ENCODE measurements at regions not wholly inside any gene's neighbourhood (a gene's known extent, or its start where the extent isn't known, plus 50 kb on each side); places are given as distances from the start of the nearest gene placed in this dataset.

- Histone ChIP-seq H3K4me1 (ENCODE audit: control insufficient read depth in 2 of 2, insufficient read depth in 2 of 2, low read length in 2 of 2) (no peaks in the 10 kb centered on the region), H3K36me3 (ENCODE audit: control insufficient read depth in 2 of 2, insufficient read depth in 2 of 2, low read length in 1 of 2) (no peaks in the 10 kb centered on the region), H3K27me3 (ENCODE audit: control insufficient read depth in 2 of 2, insufficient read depth in 1 of 2, low read length in 1 of 2) (no peaks in the 10 kb centered on the region), H3K9me3 (ENCODE audit: control insufficient read depth in 2 of 2, insufficient read depth in 1 of 2, low read length in 1 of 2) (no peaks in the 10 kb centered on the region), H3K4me3 (ENCODE audit: low read length in 2 of 2) (no peak overlapping the region), H3K27ac (ENCODE audit: low read depth in 1 of 2, low read length in 1 of 2) (no peak overlapping the region)
- no peak for DNase-seq (ENCODE audit: low read depth in 6 of 9, low spot score in 9 of 9)
- WGBS, result 67% methylated on average over 4 of the region's 4 CpGs
Observed at GRCh38 chr5:92780057-92780456, 801.0 kb downstream of the NR2F1-AS1 start.

GRCh38 chr5:92779536-92779935, 801.5 kb downstream of the NR2F1-AS1 start:
- H3K27me3 ChIP-seq (ENCODE audit: control insufficient read depth in 2 of 2, insufficient read depth in 1 of 2, low read length in 1 of 2), result no peaks in the 10 kb centered on the region
- DNase-seq (ENCODE audit: low read depth in 6 of 9, low spot score in 9 of 9), result no peak
- no peaks in the 10 kb centered on the region for H3K36me3 ChIP-seq (ENCODE audit: control insufficient read depth in 2 of 2, insufficient read depth in 2 of 2, low read length in 1 of 2)
- H3K27ac ChIP-seq (ENCODE audit: low read depth in 1 of 2, low read length in 1 of 2), result no peak overlapping the region
- no peak overlapping the region for H3K4me3 ChIP-seq (ENCODE audit: low read length in 2 of 2)
- H3K4me1 ChIP-seq (ENCODE audit: control insufficient read depth in 2 of 2, insufficient read depth in 2 of 2, low read length in 2 of 2), result no peaks in the 10 kb centered on the region
- no peaks in the 10 kb centered on the region for H3K9me3 ChIP-seq (ENCODE audit: control insufficient read depth in 2 of 2, insufficient read depth in 1 of 2, low read length in 1 of 2)

- H3K4me3 ChIP-seq (ENCODE audit: low read length in 2 of 2), result no peak overlapping the region
- DNase-seq (ENCODE audit: low read depth in 6 of 9, low spot score in 9 of 9), result no peak
- H3K4me1 ChIP-seq (ENCODE audit: control insufficient read depth in 2 of 2, insufficient read depth in 2 of 2, low read length in 2 of 2), result no peaks in the 10 kb centered on the region
- H3K9me3 ChIP-seq (ENCODE audit: control insufficient read depth in 2 of 2, insufficient read depth in 1 of 2, low read length in 1 of 2), result no peaks in the 10 kb centered on the region
- WGBS, result 91% methylated on average over 3 of the region's 3 CpGs
- H3K27ac ChIP-seq (ENCODE audit: low read depth in 1 of 2, low read length in 1 of 2), result no peak overlapping the region
- no peaks in the 10 kb centered on the region for H3K36me3 ChIP-seq (ENCODE audit: control insufficient read depth in 2 of 2, insufficient read depth in 2 of 2, low read length in 1 of 2)
- H3K27me3 ChIP-seq (ENCODE audit: control insufficient read depth in 2 of 2, insufficient read depth in 1 of 2, low read length in 1 of 2), result no peaks in the 10 kb centered on the region
Observed at GRCh38 chr5:92778261-92778660, 802.8 kb downstream of the NR2F1-AS1 start.

- no peaks in the 10 kb centered on the region for H3K36me3 ChIP-seq (ENCODE audit: control insufficient read depth in 2 of 2, insufficient read depth in 2 of 2, low read length in 1 of 2)
- no peak for DNase-seq (ENCODE audit: low read depth in 6 of 9, low spot score in 9 of 9)
- H3K27me3 ChIP-seq (ENCODE audit: control insufficient read depth in 2 of 2, insufficient read depth in 1 of 2, low read length in 1 of 2), result no peaks in the 10 kb centered on the region
- H3K27ac ChIP-seq (ENCODE audit: low read depth in 1 of 2, low read length in 1 of 2), result no peak overlapping the region
- no peaks in the 10 kb centered on the region for H3K4me1 ChIP-seq (ENCODE audit: control insufficient read depth in 2 of 2, insufficient read depth in 2 of 2, low read length in 2 of 2)
- H3K4me3 ChIP-seq (ENCODE audit: low read length in 2 of 2), result no peak overlapping the region
- no peaks in the 10 kb centered on the region for H3K9me3 ChIP-seq (ENCODE audit: control insufficient read depth in 2 of 2, insufficient read depth in 1 of 2, low read length in 1 of 2)
- WGBS, result 41% methylated on average over 1 of the region's 1 CpG
Observed at GRCh38 chr5:92777421-92777820, 803.6 kb downstream of the NR2F1-AS1 start.

- H3K9me3 ChIP-seq (ENCODE audit: control insufficient read depth in 2 of 2, insufficient read depth in 1 of 2, low read length in 1 of 2), result no peaks in the 10 kb centered on the region
- WGBS, result 81% methylated on average over 5 of the region's 5 CpGs
- no peak overlapping the region for H3K4me3 ChIP-seq (ENCODE audit: low read length in 2 of 2)
- no peaks in the 10 kb centered on the region for H3K4me1 ChIP-seq (ENCODE audit: control insufficient read depth in 2 of 2, insufficient read depth in 2 of 2, low read length in 2 of 2)
- H3K36me3 ChIP-seq (ENCODE audit: control insufficient read depth in 2 of 2, insufficient read depth in 2 of 2, low read length in 1 of 2), result no peaks in the 10 kb centered on the region
- H3K27me3 ChIP-seq (ENCODE audit: control insufficient read depth in 2 of 2, insufficient read depth in 1 of 2, low read length in 1 of 2), result no peaks in the 10 kb centered on the region
- no peak for DNase-seq (ENCODE audit: low read depth in 6 of 9, low spot score in 9 of 9)
- no peak overlapping the region for H3K27ac ChIP-seq (ENCODE audit: low read depth in 1 of 2, low read length in 1 of 2)
Observed at GRCh38 chr5:92775711-92776615, 805.1 kb downstream of the NR2F1-AS1 start.

- Histone ChIP-seq H3K4me3 (ENCODE audit: low read length in 2 of 2) (no peak overlapping the region), H3K36me3 (ENCODE audit: control insufficient read depth in 2 of 2, insufficient read depth in 2 of 2, low read length in 1 of 2) (no peaks in the 10 kb centered on the region), H3K27ac (ENCODE audit: low read depth in 1 of 2, low read length in 1 of 2) (no peak overlapping the region), H3K9me3 (ENCODE audit: control insufficient read depth in 2 of 2, insufficient read depth in 1 of 2, low read length in 1 of 2) (no peaks in the 10 kb centered on the region), H3K27me3 (ENCODE audit: control insufficient read depth in 2 of 2, insufficient read depth in 1 of 2, low read length in 1 of 2) (no peaks in the 10 kb centered on the region), H3K4me1 (ENCODE audit: control insufficient read depth in 2 of 2, insufficient read depth in 2 of 2, low read length in 2 of 2) (no peaks in the 10 kb centered on the region)
- 99% methylated on average over 2 of the region's 2 CpGs for WGBS
- DNase-seq (ENCODE audit: low read depth in 6 of 9, low spot score in 9 of 9), result no peak
Observed at GRCh38 chr5:92769978-92770377, 811.0 kb downstream of the NR2F1-AS1 start.

GRCh38 chr5:92761585-92761984, 819.4 kb downstream of the NR2F1-AS1 start:
- 78% methylated on average over 2 of the region's 2 CpGs for WGBS
- no peaks in the 10 kb centered on the region for H3K4me1 ChIP-seq (ENCODE audit: control insufficient read depth in 2 of 2, insufficient read depth in 2 of 2, low read length in 2 of 2)
- no peak for DNase-seq (ENCODE audit: low read depth in 6 of 9, low spot score in 9 of 9)
- H3K36me3 ChIP-seq (ENCODE audit: control insufficient read depth in 2 of 2, insufficient read depth in 2 of 2, low read length in 1 of 2), result no peaks in the 10 kb centered on the region
- H3K4me3 ChIP-seq (ENCODE audit: low read length in 2 of 2), result no peak overlapping the region
- no peaks in the 10 kb centered on the region for H3K9me3 ChIP-seq (ENCODE audit: control insufficient read depth in 2 of 2, insufficient read depth in 1 of 2, low read length in 1 of 2)
- H3K27ac ChIP-seq (ENCODE audit: low read depth in 1 of 2, low read length in 1 of 2), result no peak overlapping the region
- H3K27me3 ChIP-seq (ENCODE audit: control insufficient read depth in 2 of 2, insufficient read depth in 1 of 2, low read length in 1 of 2), result no peaks in the 10 kb centered on the region

GRCh38 chr5:92760550-92760949, 820.5 kb downstream of the NR2F1-AS1 start:
- no peak overlapping the region for H3K27ac ChIP-seq (ENCODE audit: low read depth in 1 of 2, low read length in 1 of 2)
- H3K4me3 ChIP-seq (ENCODE audit: low read length in 2 of 2), result no peak overlapping the region
- no peaks in the 10 kb centered on the region for H3K27me3 ChIP-seq (ENCODE audit: control insufficient read depth in 2 of 2, insufficient read depth in 1 of 2, low read length in 1 of 2)
- DNase-seq (ENCODE audit: low read depth in 6 of 9, low spot score in 9 of 9), result no peak
- H3K4me1 ChIP-seq (ENCODE audit: control insufficient read depth in 2 of 2, insufficient read depth in 2 of 2, low read length in 2 of 2), result no peaks in the 10 kb centered on the region
- 87% methylated on average over 2 of the region's 2 CpGs for WGBS
- H3K9me3 ChIP-seq (ENCODE audit: control insufficient read depth in 2 of 2, insufficient read depth in 1 of 2, low read length in 1 of 2), result no peaks in the 10 kb centered on the region
- no peaks in the 10 kb centered on the region for H3K36me3 ChIP-seq (ENCODE audit: control insufficient read depth in 2 of 2, insufficient read depth in 2 of 2, low read length in 1 of 2)

- 89% methylated on average over 1 of the region's 1 CpG for WGBS
- DNase-seq (ENCODE audit: low read depth in 6 of 9, low spot score in 9 of 9), result no peak
- H3K27me3 ChIP-seq (ENCODE audit: control insufficient read depth in 2 of 2, insufficient read depth in 1 of 2, low read length in 1 of 2), result no peaks in the 10 kb centered on the region
- no peaks in the 10 kb centered on the region for H3K36me3 ChIP-seq (ENCODE audit: control insufficient read depth in 2 of 2, insufficient read depth in 2 of 2, low read length in 1 of 2)
- H3K9me3 ChIP-seq (ENCODE audit: control insufficient read depth in 2 of 2, insufficient read depth in 1 of 2, low read length in 1 of 2), result no peaks in the 10 kb centered on the region
- H3K27ac ChIP-seq (ENCODE audit: low read depth in 1 of 2, low read length in 1 of 2), result no peak overlapping the region
- H3K4me3 ChIP-seq (ENCODE audit: low read length in 2 of 2), result no peak overlapping the region
- no peaks in the 10 kb centered on the region for H3K4me1 ChIP-seq (ENCODE audit: control insufficient read depth in 2 of 2, insufficient read depth in 2 of 2, low read length in 2 of 2)
Observed at GRCh38 chr5:92758552-92758951, 822.5 kb downstream of the NR2F1-AS1 start.
